ENCODE measurements at regions not wholly inside any gene's neighbourhood (a gene's known extent, or its start where the extent isn't known, plus 50 kb on each side); places are given as distances from the start of the nearest gene placed in this dataset.

GRCh38 chr4:170827562-170828274, 738.0 kb upstream of the AADAT start:
- Mint-ChIP-seq H3K9me3 (ENCODE audit: unreplicated experiment) (no peaks in the 10 kb centered on the region), H3K36me3 (ENCODE audit: unreplicated experiment) (no peaks in the 10 kb centered on the region), H3K27ac (ENCODE audit: unreplicated experiment) (no peak overlapping the region), H3K27me3 (ENCODE audit: unreplicated experiment) (peaks cover 2% of the 10 kb centered on the region), H3K4me3 (ENCODE audit: unreplicated experiment) (no peak overlapping the region), H3K4me1 (ENCODE audit: low read depth, unreplicated experiment) (peaks cover 9% of the 10 kb centered on the region)
- TF ChIP-seq CTCF (IDR thresholded peaks at IDR 0.05; ENCODE audit: partially characterized antibody, unreplicated experiment), result no peak
- no peak for DNase-seq

GRCh38 chr4:170818786-170819185, 729.0 kb upstream of the AADAT start:
- TF ChIP-seq CTCF (IDR thresholded peaks at IDR 0.05; ENCODE audit: partially characterized antibody, unreplicated experiment), result no peak
- no peak for DNase-seq
- Mint-ChIP-seq H3K27me3 (ENCODE audit: unreplicated experiment) (peaks cover 3% of the 10 kb centered on the region), H3K27ac (ENCODE audit: unreplicated experiment) (no peak overlapping the region), H3K36me3 (ENCODE audit: unreplicated experiment) (peaks cover 21% of the 10 kb centered on the region), H3K4me1 (ENCODE audit: low read depth, unreplicated experiment) (peaks cover 11% of the 10 kb centered on the region), H3K4me3 (ENCODE audit: unreplicated experiment) (no peak overlapping the region), H3K9me3 (ENCODE audit: unreplicated experiment) (peaks cover 15% of the 10 kb centered on the region)

- Mint-ChIP-seq H3K36me3 (ENCODE audit: unreplicated experiment) (no peaks in the 10 kb centered on the region), H3K27me3 (ENCODE audit: unreplicated experiment) (no peaks in the 10 kb centered on the region), H3K27ac (ENCODE audit: unreplicated experiment) (no peak overlapping the region), H3K4me3 (ENCODE audit: unreplicated experiment) (no peak overlapping the region), H3K4me1 (ENCODE audit: low read depth, unreplicated experiment) (no peaks in the 10 kb centered on the region), H3K9me3 (ENCODE audit: unreplicated experiment) (no peaks in the 10 kb centered on the region)
- no peak for TF ChIP-seq CTCF (IDR thresholded peaks at IDR 0.05; ENCODE audit: partially characterized antibody, unreplicated experiment)
- DNase-seq, result no peak
Measured at GRCh38 chr4:170805352-170805751, 715.6 kb upstream of the AADAT start.

GRCh38 chr4:170804930-170805329, 715.2 kb upstream of the AADAT start:
- Mint-ChIP-seq H3K27me3 (ENCODE audit: unreplicated experiment) (no peaks in the 10 kb centered on the region), H3K4me3 (ENCODE audit: unreplicated experiment) (no peak overlapping the region), H3K9me3 (ENCODE audit: unreplicated experiment) (no peaks in the 10 kb centered on the region), H3K4me1 (ENCODE audit: low read depth, unreplicated experiment) (no peaks in the 10 kb centered on the region), H3K36me3 (ENCODE audit: unreplicated experiment) (no peaks in the 10 kb centered on the region), H3K27ac (ENCODE audit: unreplicated experiment) (no peak overlapping the region)
- TF ChIP-seq CTCF (IDR thresholded peaks at IDR 0.05; ENCODE audit: partially characterized antibody, unreplicated experiment), result no peak
- DNase-seq, result no peak

- no peak for DNase-seq
- no peak for TF ChIP-seq CTCF (IDR thresholded peaks at IDR 0.05; ENCODE audit: partially characterized antibody, unreplicated experiment)
- Mint-ChIP-seq H3K36me3 (ENCODE audit: unreplicated experiment) (no peaks in the 10 kb centered on the region), H3K4me3 (ENCODE audit: unreplicated experiment) (no peak overlapping the region), H3K27me3 (ENCODE audit: unreplicated experiment) (no peaks in the 10 kb centered on the region), H3K9me3 (ENCODE audit: unreplicated experiment) (no peaks in the 10 kb centered on the region), H3K4me1 (ENCODE audit: low read depth, unreplicated experiment) (no peaks in the 10 kb centered on the region), H3K27ac (ENCODE audit: unreplicated experiment) (no peak overlapping the region)
Measured at GRCh38 chr4:170803492-170803891, 713.7 kb upstream of the AADAT start.
